AG08396 (cell line): ENCODE measurements at regions not wholly inside any gene's neighbourhood (a gene's known extent, or its start where the extent isn't known, plus 50 kb on each side); places are given as distances from the start of the nearest gene placed in this dataset.

Experiments
- DNase-seq: peaks from one replicate; pipeline ENCODE4 v3.0.0; 2012; ENCODE audit warnings: low spot score, mixed read lengths

DNA sequence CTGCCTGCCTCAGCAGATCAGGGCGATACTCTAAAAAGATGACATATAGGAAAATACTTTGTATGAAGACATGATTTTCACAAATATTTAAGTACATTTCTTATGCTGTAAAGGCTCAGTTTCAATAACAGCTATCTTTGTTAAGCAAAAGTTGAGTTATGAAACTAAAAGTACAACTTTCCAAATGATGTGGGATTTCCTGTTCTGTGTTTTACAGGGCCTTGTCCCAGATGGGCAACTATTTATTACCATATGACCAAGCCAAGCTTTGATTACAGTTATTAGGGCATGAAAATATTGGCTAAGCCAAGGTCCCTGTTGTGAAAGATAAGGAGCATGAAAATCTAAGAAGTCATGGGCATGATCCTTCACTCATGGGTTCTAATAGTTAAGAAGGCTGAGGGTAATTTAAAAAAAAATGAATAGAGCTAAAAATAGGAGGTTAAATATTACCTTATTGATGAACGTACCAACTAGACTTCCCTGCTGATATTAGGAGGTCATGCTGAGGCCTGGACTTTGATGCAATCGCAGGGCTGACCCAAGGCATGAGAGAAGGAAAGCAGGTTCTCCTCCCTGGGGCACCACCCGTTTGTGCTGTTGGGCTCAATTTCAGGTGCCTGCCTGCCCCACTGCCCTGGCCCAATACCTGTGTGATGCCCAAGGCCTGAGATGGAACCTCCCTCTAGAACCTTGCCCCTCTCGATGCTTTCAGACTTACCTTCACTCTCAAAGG lies 294.4 kb upstream of the PRDM1 start:
- no peak for DNase-seq

- no peak for DNase-seq
Measured at GRCh38 chr6:105791179-105791578, 295.0 kb upstream of the PRDM1 start.

DNA sequence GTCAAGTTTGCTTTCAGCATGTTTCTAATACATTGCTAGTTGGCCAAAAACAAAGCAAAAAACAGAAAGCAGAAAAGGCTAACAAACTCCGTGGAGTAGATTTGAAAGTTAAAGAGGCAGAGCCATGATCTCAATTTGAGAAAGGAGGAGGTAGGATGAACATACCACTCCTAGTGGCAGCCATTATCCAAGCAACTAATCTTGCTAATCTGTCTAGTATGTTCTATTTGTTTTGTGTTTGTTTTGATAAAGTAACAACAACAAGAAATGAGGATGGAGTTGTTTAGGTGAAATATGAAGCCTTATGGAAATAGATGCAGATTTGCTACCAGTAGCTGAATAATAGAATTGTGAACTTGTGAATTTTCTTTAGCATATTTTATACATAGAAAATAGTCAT lies 295.5 kb upstream of the PRDM1 start:
- DNase-seq = no peak

DNA sequence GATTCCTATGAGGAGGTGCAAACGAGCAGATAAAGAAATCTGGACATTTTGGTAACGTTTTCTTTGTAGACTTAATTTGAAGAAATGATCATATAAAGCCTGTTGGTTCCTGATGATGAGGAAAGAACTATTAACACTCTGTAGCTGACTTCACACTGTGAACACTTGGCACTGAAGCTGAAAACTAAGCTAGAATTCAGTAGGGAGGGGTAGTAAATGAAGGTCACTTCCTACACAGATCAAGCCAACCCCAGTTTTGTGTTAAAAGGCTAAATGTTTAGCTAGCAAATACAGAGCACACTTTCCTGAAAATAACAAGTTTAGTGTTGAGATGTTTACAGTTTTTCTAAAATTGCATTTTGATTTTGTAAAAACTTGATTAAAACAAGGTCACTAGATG lies 296.2 kb upstream of the PRDM1 start:
- DNase-seq = no peak

DNA sequence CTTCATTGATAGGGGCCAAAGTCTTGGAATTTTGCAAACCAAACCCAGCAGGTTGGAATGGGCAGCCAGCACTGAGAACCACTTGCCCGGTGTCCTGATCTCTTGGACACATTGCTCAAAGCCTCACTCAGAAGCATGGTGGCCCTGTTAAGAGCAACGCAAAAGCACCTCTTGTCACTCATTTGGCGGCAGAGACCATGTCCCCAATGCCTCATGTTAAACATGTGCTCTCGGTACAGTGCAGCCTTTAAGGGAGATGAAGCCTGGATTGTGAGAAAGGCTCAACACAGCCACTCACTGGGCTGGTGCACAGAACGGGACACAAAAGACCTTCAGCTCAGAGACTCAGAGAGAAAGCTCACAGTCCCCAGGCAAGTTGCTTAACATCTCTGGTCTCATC lies 298.4 kb upstream of the PRDM1 start:
- DNase-seq = no peak

- DNase-seq = no peak
Measured at GRCh38 chr6:105786890-105787655, 299.1 kb upstream of the PRDM1 start.

DNA sequence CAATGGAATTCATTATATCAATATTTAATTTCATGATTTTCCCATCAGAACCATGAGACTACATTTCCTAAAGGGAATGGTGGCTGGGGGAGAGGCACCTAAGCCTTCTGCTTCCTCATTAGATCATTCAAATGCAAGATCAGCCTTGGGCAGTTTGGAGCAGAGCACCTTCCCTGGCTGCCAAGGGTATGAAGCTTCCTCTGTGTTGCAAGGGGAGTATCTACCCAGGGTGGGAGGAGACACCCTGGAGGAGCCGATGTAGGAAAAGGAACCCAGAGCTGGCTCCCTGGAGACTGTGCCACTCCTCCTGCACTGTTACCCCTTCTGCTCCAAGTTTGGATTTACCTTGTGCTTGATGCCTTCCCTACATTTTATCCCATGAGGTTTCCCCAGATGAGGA lies 299.7 kb upstream of the PRDM1 start:
- DNase-seq = no peak

DNA sequence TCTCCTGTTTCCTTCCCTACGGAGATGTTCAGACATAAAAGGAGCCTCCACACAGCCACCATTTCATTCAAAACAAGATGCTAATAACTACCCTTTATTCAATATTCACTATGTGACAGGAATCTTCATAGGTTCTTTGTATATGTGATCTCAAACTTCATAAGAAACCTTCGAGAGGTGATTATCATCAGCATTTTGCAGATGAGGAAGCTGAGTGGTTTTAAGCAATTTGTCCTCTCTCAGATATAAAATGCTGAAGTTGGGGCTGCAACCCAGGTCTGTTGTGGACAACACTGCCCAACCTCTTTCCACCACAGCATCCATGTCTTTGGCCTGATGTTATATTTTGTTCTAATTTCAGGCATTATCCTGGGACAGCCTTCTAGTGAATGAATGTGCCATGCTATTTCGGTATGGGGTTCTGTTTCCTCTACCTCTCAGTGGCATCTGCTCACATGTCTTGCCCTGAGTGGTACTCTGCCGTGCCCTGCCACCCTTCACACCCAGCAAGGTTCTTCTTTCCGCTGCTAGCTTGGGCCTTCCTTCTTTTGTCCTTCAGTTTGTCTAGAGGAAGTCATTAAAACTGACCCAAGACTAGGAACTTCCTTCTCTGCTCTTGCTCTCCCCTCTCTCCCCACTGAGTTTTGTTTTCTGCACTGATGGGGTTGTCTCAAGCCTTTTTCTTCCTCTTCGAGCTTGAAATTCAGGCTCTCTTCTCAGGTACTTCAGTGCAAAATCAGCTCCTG lies 300.9 kb upstream of the PRDM1 start:
- DNase-seq = no peak

DNA sequence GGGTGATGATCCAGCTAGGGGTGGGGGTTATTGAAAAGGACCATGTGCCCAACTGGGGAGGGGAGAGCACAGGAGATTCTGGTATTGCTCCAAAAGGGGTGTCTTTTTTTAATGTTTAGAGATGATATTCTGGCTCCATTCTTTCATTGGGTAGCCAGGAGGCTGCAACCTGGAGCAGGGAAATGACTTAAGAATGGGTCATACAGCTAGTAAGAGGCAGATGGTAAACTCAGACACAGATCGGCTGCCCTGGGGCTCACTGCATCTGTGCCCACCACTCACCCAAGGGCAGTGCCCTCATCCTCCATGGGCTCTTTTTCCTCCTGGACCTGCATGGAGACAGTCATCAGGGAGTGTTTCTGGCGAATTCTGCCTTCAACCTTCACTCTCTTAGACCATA lies 302.0 kb upstream of the PRDM1 start:
- DNase-seq = no peak

DNA sequence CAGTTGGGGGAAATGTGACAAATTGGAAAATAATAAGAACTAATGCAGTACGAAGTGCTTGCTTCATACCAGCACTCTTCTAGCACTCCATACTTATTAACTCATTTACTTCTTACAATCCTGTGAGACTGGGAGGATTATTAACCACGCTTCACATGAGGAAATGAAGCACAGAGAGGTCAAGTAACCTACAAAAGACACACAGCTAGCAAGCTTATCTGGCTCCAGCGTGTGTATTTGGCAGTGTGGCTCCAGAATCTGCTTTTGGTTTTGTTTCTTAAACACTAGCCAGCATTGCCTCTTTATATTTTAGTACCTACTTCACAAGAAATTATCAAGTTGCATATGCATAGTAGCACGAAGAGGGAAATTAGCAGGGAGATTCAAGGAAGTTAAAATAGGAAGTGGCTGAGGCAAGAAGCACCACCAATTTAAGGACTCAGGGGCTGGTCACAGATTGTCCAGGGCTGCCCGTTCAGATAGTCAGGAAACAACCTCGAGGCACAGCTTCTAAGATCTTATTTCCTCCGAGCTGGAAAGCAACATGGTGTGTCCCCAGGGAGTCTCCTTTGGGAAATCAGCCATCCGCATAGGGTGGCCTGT lies 302.7 kb upstream of the PRDM1 start:
- DNase-seq = no peak

GRCh38 chr6:105781915-105782314 lies 304.2 kb upstream of the PRDM1 start:
- DNase-seq = no peak

GRCh38 chr6:105781248-105781647 lies 304.9 kb upstream of the PRDM1 start:
- DNase-seq = no peak

- DNase-seq = peak; percentile 33
Measured at GRCh38 chr6:105780146-105780860, 305.8 kb upstream of the PRDM1 start.

GRCh38 chr6:105779110-105779509 lies 307.0 kb upstream of the PRDM1 start:
- DNase-seq = no peak

- no peak for DNase-seq
Measured at GRCh38 chr6:105775095-105775494, 311.0 kb upstream of the PRDM1 start.

- DNase-seq = no peak
Measured at GRCh38 chr6:105774247-105774646, 311.9 kb upstream of the PRDM1 start.

DNA sequence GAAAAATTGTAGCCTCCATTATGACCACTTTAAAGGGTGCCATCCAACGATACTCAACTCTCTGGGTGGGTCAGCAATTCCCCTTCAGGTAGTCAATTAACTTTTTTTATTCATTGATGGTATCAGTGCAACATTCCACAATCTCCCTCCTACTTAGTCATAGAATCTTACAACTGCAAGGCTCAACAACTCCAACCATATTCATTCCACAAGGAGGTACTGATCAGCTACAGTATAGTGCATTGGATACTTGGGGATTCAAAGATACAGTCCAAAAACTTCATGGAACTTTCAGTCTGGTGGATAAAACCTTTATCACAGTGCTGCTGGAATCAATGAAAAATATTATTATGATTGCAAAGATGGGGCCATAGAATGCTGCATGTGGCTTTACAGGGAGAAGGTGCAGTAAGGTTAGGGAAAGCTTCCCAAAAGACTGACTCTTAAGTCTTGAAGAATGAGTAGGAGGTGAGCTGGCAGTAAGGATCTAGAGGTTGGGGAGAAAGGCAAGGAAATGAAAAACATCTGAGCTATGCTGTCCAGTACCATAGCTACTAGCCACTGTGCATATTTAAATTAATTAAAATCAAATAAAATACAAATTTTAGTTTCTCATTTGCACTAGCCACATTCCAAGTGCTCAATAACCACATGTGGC lies 314.7 kb upstream of the PRDM1 start:
- no peak for DNase-seq

DNA sequence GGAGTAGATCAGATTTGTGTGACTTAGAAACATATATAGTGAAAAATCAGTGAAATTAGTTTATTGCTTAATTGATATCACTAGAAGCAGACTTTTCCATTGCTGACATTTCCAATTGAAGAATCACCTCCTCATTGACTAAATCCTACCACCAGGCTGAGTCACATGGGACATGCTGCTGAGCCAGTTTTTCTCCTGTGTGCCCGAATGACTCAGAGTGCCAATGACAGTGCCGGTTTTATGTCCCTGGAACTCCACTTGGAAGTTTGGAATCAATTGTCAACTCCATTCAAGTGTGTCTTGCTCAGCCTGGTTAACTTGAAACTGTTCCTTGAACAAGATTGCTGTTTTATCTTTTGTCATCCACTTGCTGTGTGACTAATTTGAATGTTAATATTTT lies 316.1 kb upstream of the PRDM1 start:
- peak; percentile 31 for DNase-seq

DNA sequence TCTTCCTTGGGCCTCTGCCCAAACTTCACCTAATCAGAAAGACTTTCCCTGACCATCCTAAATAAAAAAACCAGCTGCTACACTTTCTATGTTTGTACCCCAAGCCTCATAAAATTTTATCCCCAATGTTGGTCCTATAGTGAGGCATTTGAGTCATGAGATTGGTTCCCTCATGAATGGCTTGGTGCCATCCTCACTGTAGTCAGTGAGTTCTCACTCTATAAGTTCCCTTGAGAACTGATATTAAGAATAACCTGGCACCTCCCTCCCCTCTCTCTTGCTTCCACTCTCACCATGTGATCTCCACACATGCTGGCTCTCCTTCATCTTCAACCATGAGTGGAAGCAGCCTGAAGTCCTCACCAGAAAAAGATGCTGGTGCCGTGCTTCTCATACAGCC lies 316.9 kb upstream of the PRDM1 start:
- no peak for DNase-seq

GRCh38 chr6:105767541-105767940 lies 318.6 kb upstream of the PRDM1 start:
- no peak for DNase-seq

GRCh38 chr6:105765239-105765638 lies 320.9 kb upstream of the PRDM1 start:
- DNase-seq = no peak
